ENCODE measurements at regions not wholly inside any gene's neighbourhood (a gene's known extent, or its start where the extent isn't known, plus 50 kb on each side); places are given as distances from the start of the nearest gene placed in this dataset.

DNA sequence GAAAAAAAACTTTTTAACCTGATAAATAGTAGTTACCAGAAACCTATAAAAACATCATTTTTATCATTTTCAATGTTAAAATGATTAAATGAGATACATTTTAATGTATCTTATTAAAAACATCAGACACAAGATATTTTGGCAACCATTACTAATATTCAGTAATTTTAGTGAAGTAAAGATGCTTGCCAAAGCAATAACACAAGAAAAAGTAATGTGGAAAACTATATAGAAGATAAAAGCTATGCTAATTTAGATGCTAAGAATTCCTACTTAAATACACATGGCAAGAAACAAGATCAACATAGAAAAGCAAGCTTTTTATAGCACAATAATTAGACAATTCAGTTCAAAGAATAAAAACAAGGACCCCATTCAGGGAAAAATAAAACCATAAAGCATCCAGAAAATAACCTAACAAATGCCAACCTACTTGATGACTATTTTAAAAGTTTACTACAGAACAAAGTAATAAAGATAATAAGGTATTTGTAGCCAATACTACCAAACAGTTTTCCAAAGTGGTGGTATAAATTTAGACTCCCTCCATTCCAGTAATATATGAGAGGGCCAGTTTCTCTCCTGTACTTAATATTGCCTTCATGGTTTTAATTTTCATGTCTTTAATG lies 489.5 kb downstream of the CDH2 start:
- Histone ChIP-seq H3K36me3 (ENCODE audit: insufficient read depth) (no peaks in the 10 kb centered on the region), H3K27ac (ENCODE audit: low read depth) (no peak overlapping the region), H3K4me1 (ENCODE audit: insufficient read depth) (no peaks in the 10 kb centered on the region), H3K4me3 (ENCODE audit: low read depth, low read length) (no peak overlapping the region)
- no peak for DNase-seq (ENCODE audit: extremely low spot score)

DNA sequence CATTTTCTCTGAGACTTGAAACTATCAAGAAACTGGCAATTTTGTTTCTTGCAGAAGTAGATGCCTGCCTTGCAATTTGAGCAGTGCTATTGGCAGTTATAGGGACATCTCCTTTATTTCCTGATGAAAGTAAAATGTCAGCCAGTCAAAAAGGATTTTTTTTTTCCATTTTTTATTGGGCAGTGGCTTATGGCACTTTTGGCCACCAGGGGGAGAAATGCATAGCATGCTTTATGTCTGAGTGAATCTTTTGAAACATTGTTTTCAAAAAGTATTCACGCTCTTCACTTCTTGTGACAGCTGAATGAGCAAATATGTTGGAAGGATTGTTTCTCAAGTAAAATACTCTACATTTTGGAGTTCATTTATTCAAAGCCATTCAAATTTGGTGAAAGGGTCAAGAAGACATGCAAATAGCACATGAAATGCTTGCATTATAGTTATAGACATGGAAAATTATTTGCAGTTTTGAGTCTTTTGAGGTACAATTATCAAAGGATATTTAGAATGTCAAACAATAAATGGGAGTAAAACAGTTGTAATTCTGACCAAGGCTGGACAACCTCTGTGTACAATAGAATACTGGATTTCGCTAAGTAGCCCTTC lies 491.0 kb downstream of the CDH2 start:
- H3K4me3 ChIP-seq (ENCODE audit: low read depth, low read length): no peak overlapping the region
- 71% methylated on average over 2 of the region's 2 CpGs for WGBS
- no peak for DNase-seq (ENCODE audit: extremely low spot score)
- H3K36me3 ChIP-seq (ENCODE audit: insufficient read depth): no peaks in the 10 kb centered on the region
- H3K4me1 ChIP-seq (ENCODE audit: insufficient read depth): no peaks in the 10 kb centered on the region
- no peak overlapping the region for H3K27ac ChIP-seq (ENCODE audit: low read depth)

DNA sequence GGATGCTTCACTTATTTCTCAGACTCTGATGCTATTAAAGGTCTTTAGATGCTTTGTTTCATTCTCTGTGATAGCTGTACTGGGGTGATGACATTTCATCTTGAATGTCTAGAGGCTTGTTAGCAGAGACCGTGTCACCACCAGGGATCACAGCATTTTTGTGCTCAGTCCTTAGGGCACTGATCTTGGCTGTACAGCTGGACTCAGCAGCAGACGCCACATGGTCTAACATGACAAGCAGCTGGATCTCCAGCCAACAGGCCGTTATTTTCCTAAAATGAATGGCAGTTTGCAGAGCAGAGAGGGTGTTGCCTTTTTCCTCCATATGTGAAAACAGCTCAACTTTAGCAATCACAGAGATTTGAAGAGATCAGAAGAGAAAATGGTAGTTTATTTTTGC lies 491.8 kb downstream of the CDH2 start:
- H3K4me1 ChIP-seq (ENCODE audit: insufficient read depth): no peaks in the 10 kb centered on the region
- no peaks in the 10 kb centered on the region for H3K36me3 ChIP-seq (ENCODE audit: insufficient read depth)
- no peak for DNase-seq (ENCODE audit: extremely low spot score)
- no peak overlapping the region for H3K4me3 ChIP-seq (ENCODE audit: low read depth, low read length)
- no peak overlapping the region for H3K27ac ChIP-seq (ENCODE audit: low read depth)
- 55% methylated on average over 3 of the region's 3 CpGs for WGBS

DNA sequence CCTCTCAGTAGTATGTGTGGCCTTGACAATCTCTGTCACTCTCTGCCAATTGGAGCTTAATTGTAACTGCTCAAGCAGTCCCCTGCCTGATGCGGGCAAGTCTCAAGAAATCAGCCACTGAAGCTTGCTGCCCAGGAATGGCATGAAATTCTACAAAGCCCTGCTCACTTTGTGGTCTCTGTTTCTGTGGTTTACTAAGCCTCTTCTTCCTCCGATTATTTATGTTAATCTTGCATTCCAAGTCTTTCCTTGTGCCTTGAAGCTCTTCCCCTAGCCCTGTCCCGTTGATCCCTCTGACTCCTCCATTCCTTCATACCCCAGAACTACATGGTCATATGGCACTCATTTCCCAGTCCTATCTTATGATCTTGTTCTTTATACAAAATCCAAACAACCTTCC lies 489.3 kb upstream of the CHST9 start:
- no peak for DNase-seq (ENCODE audit: extremely low spot score)
- Histone ChIP-seq H3K27ac (ENCODE audit: low read depth) (no peak overlapping the region), H3K36me3 (ENCODE audit: insufficient read depth) (no peaks in the 10 kb centered on the region), H3K4me3 (ENCODE audit: low read depth, low read length) (no peak overlapping the region), H3K4me1 (ENCODE audit: insufficient read depth) (no peaks in the 10 kb centered on the region)
- WGBS: 78% methylated on average over 3 of the region's 3 CpGs

DNA sequence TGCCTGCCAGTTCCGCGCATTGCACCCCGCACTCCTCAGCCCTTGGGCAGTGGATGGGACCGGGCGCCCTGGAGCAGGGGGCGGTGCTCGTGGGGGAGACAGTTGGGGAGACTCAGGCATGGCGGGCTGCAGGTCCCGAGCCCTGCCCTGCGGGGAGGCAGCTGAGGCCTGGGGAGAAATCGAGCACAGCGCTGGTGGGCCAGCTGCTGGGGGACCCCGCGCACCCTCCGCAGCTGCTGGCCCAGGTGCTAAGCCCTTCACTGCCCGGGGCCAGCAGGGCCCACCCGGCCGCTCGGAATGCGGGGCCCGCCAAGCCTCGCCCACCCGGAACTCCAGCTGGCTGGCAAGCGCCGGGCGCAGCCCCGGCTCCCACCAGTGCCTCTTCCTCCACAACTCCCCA lies 488.8 kb upstream of the CHST9 start:
- Histone ChIP-seq H3K36me3 (ENCODE audit: insufficient read depth) (no peaks in the 10 kb centered on the region), H3K4me3 (ENCODE audit: low read depth, low read length) (no peak overlapping the region), H3K4me1 (ENCODE audit: insufficient read depth) (no peaks in the 10 kb centered on the region), H3K27ac (ENCODE audit: low read depth) (no peak overlapping the region)
- WGBS: 98% methylated on average over 27 of the region's 27 CpGs
- no peak for DNase-seq (ENCODE audit: extremely low spot score)

DNA sequence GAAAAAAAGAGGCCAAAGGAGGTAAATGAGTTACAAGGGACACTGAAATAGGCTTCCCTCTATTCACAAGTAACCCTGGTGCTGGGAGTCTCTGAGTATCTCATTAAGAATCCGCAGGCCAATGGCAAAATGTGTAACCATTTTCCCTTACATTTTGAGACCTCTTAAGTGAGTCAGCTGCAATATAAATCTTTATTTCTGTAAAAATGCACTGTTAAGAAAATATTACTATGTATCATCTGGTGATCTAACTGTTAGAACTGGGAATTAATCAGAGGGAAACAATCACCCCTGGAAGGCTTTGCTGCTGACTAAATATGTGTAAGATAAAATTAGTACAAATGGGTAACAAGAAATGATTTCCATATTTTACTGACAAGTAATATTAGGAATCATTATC lies 483.1 kb upstream of the CHST9 start:
- WGBS: 91% methylated on average over 1 of the region's 1 CpG
- H3K4me3 ChIP-seq (ENCODE audit: low read depth, low read length): no peak overlapping the region
- no peak for DNase-seq (ENCODE audit: extremely low spot score)

DNA sequence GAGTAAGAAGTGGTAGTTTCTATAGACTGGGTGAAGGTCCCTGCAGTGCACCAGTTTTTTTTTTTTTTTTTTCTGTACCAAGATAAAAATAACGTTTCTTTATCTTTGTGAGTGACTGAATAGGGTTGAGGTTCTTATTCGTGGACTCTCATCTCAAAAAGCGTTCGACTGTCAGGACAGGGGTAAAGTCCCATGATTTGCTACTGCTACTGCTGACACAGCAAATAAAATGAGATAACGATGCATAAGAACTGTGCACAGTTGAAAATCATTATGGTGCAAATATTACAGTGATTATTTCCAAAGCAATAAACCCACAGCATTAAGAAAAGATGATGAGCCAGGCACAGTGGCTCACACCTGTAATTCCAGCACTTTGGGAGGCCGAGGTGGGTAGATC lies 482.0 kb upstream of the CHST9 start:
- DNase-seq (ENCODE audit: extremely low spot score): no peak
- Histone ChIP-seq H3K4me3 (ENCODE audit: low read depth, low read length) (no peak overlapping the region), H3K36me3 (ENCODE audit: insufficient read depth) (no peaks in the 10 kb centered on the region), H3K4me1 (ENCODE audit: insufficient read depth) (no peaks in the 10 kb centered on the region), H3K27ac (ENCODE audit: low read depth) (no peak overlapping the region)
- WGBS: 52% methylated on average over 6 of the region's 6 CpGs

More for the DNA sequence above, 483.1 kb upstream of the CHST9 start:
- Histone ChIP-seq H3K27ac (ENCODE audit: low read depth) (no peak overlapping the region), H3K4me1 (ENCODE audit: insufficient read depth) (no peaks in the 10 kb centered on the region), H3K36me3 (ENCODE audit: insufficient read depth) (no peaks in the 10 kb centered on the region)

DNA sequence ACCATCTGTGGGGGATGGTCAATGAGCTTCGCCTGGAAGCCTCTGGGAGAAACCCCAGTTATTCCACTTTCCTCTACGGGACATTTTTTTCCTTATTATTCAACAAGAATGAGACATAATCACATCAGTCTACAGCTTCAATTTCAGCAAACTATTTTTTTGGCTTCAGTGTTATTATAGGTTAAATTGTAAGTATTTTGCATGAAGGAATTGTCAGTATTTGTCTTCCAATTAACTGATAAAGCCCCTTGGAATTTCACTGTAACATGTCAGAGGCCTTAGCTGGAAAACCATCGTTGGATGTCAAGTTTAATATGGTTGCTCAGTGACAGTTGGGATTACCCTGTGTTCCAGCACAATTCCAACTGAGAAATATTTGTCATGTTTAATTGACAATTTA lies 480.9 kb upstream of the CHST9 start:
- H3K4me3 ChIP-seq (ENCODE audit: low read depth, low read length): no peak overlapping the region
- H3K36me3 ChIP-seq (ENCODE audit: insufficient read depth): no peaks in the 10 kb centered on the region

DNA sequence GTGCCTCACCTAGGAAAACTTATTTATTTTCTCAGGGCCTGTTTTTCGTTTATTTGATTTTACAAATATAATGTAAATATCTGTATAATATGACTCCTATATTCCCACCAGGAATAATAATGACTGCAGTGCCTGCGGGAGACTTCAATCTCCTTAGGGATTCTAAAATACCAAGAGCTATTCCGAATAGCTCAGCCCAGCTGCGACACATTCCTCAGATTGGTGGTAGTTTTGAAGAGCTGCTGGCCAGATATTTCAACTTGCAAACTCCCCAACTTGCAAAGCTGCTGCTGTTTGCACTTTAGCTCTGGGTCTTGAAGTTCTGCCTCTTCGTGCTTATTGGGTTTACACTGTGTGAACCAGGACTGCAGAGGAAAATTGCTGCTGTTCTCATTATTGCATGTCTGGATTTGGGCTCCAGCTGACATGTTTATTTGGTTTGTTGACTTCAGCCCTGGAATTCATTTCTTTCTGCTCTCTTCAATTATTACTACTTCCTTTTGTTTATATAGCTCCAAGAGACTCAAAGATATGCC lies 480.2 kb upstream of the CHST9 start:
- no peaks in the 10 kb centered on the region for H3K36me3 ChIP-seq (ENCODE audit: insufficient read depth)
- DNase-seq (ENCODE audit: extremely low spot score): no peak
- H3K4me3 ChIP-seq (ENCODE audit: low read depth, low read length): no peak overlapping the region
- no peak overlapping the region for H3K27ac ChIP-seq (ENCODE audit: low read depth)
- H3K4me1 ChIP-seq (ENCODE audit: insufficient read depth): no peaks in the 10 kb centered on the region
- WGBS: 43% methylated on average over 5 of the region's 5 CpGs

More for the DNA sequence above, 480.9 kb upstream of the CHST9 start:
- WGBS: 63% methylated on average over 3 of the region's 3 CpGs
- Histone ChIP-seq H3K27ac (ENCODE audit: low read depth) (no peak overlapping the region), H3K4me1 (ENCODE audit: insufficient read depth) (no peaks in the 10 kb centered on the region)
- DNase-seq (ENCODE audit: extremely low spot score): no peak

DNA sequence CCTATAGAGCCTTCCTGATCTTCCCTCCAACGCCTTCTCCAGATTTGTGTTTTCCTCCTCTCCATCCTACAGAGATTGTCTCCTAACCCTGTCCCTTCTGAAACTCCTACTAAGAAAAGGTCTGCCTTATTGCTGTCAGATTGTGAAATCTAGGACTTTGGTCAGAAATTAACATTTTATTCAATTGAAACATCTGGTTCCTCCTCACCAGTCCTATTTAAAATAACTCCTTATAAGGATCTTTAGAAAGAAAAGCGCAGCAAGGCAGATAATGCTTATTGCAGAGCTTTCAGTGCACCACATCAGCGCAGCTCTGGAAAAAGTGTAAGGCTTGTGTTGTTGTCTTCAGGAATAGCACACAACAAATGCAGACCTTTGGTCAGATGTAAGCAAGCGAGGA lies 477.8 kb upstream of the CHST9 start:
- no peak for DNase-seq (ENCODE audit: extremely low spot score)
- no peaks in the 10 kb centered on the region for H3K4me1 ChIP-seq (ENCODE audit: insufficient read depth)
- no peak overlapping the region for H3K27ac ChIP-seq (ENCODE audit: low read depth)
- 84% methylated on average over 4 of the region's 4 CpGs for WGBS
- H3K4me3 ChIP-seq (ENCODE audit: low read depth, low read length): no peak overlapping the region
- H3K36me3 ChIP-seq (ENCODE audit: insufficient read depth): no peaks in the 10 kb centered on the region

DNA sequence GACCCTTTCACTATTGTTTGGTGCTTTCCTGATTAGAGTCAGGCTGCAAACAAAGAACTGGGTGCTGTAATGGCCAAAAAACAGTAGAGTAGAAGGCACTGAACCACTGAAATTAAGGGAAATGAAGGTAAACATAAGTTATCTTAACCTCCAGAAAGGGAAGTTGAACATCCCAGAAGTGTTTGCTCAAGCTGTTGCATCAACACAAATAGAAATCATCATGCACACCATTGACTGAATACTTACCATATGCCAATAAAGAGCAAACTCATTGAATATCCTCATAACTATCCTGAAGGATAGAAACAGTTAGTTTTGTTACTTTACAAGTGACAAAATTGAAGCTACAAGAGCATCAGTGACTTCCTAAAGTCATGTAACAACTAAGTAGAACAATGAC lies 477.4 kb upstream of the CHST9 start:
- no peaks in the 10 kb centered on the region for H3K36me3 ChIP-seq (ENCODE audit: insufficient read depth)
- no peak overlapping the region for H3K4me3 ChIP-seq (ENCODE audit: low read depth, low read length)
- no peak overlapping the region for H3K27ac ChIP-seq (ENCODE audit: low read depth)
- DNase-seq (ENCODE audit: extremely low spot score): no peak
- no peaks in the 10 kb centered on the region for H3K4me1 ChIP-seq (ENCODE audit: insufficient read depth)

DNA sequence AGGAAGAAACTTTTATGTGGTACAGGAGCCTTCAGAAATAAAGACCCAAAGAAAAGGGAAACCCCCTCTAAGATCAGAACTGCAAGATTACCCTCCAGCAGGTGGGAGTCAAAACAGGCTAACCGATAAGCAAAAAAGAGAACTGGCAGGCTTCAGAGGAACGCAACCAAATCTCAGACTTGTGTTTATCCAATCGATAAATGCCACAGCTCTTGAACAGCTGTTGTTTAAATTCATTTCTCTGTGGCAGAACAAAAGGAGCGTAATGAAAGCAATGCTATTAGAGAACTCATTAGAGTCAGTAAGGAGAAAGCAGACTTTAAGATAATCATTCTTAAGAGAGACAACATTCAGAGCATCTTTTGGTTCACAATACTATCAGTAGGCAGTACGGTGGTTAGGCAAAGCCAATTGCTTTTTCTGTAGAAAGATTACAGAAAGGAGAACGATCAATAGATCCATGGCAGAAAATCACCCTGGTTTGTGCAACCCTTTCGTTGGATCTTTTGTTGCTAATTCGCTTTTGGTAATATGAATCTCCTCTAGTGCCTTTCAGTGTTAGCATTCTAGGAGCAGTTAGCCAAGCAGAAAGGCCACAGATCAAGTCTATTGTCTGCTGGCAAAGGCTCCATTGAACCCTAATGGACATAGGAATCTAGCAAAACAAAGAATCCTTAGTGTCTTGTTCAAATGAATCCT lies 476.4 kb upstream of the CHST9 start:
- H3K27ac ChIP-seq (ENCODE audit: low read depth): no peak overlapping the region
- no peaks in the 10 kb centered on the region for H3K36me3 ChIP-seq (ENCODE audit: insufficient read depth)
- H3K4me3 ChIP-seq (ENCODE audit: low read depth, low read length): no peak overlapping the region
- H3K4me1 ChIP-seq (ENCODE audit: insufficient read depth): no peaks in the 10 kb centered on the region
- 83% methylated on average over 8 of the region's 8 CpGs for WGBS
- DNase-seq (ENCODE audit: extremely low spot score): no peak

DNA sequence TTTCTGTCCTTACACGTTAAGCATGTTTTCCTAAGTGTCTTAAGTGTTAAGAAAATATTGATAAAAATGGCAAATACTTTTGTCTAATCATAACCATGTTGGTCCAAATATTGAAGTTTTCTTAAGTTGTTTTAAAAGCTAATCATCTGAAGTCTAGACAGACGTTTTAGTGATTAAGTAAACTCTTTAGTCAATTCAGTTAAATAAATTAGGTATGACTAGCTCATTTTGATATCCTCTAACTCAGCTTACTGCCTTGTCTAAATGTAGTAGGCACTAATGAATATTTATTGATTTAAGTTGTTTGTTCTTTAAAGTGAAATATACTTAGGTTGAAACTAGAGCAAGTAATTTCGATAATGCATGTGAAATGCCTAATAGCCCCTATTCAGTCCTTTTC lies 471.8 kb upstream of the CHST9 start:
- Histone ChIP-seq H3K27ac (ENCODE audit: low read depth) (no peak overlapping the region), H3K4me3 (ENCODE audit: low read depth, low read length) (no peak overlapping the region), H3K4me1 (ENCODE audit: insufficient read depth) (no peaks in the 10 kb centered on the region), H3K36me3 (ENCODE audit: insufficient read depth) (no peaks in the 10 kb centered on the region)
- DNase-seq (ENCODE audit: extremely low spot score): no peak
- 58% methylated on average over 3 of the region's 3 CpGs for WGBS

DNA sequence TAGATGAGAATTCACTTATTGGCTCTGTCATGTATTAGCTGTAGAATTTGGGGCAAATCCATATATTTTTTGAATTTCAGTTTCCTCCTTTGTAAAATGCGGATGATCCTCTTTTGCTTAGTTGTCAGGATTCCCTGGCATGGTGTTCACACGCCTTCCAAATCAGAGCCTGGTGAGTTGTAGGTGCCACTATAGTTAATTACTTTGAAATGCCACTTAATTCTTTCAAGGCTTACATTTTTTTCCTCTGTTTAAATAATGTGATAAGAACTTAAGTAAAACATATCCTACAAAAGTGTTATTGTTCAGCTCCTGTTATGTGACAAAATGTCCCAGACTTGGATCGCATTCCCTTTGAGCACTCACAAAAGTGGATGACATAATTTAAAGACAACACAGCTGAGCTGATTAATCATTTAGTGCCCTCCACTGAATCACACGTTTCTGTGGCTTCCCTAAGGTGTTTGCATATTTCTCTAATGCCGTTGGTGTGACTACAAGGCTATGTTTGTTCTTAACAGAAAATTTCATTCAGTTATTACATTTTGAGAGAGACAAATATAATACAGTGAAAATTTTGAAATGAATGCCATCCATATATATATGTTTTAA lies 471.2 kb upstream of the CHST9 start:
- no peaks in the 10 kb centered on the region for H3K4me1 ChIP-seq (ENCODE audit: insufficient read depth)
- WGBS: 61% methylated on average over 5 of the region's 5 CpGs
- H3K27ac ChIP-seq (ENCODE audit: low read depth): no peak overlapping the region
- no peak overlapping the region for H3K4me3 ChIP-seq (ENCODE audit: low read depth, low read length)
- no peaks in the 10 kb centered on the region for H3K36me3 ChIP-seq (ENCODE audit: insufficient read depth)
- DNase-seq (ENCODE audit: extremely low spot score): no peak
